ENCODE measurements at regions not wholly inside any gene's neighbourhood (a gene's known extent, or its start where the extent isn't known, plus 50 kb on each side); places are given as distances from the start of the nearest gene placed in this dataset.

- H3K36me3 ChIP-seq: no peaks in the 10 kb centered on the region
- H3K4me1 ChIP-seq: no peaks in the 10 kb centered on the region
- H3K9ac ChIP-seq (ENCODE audit: low read depth in 2 of 2, low read length in 2 of 2): no peak overlapping the region
- intact Hi-C loops (cut with DNase I): no loop called here
- no peak overlapping the region for H3K4me3 ChIP-seq
- DNase-seq: no peak
- no peak overlapping the region for H3K27ac ChIP-seq
- no peaks in the 10 kb centered on the region for H3K9me3 ChIP-seq
- H3K27me3 ChIP-seq: no peaks in the 10 kb centered on the region
- TF ChIP-seq CTCF (IDR thresholded peaks at IDR 0.05): no peak
Observed at GRCh38 chr2:21633466-21633865, 509.7 kb downstream of the TDRD15 start.

GRCh38 chr2:21633911-21634310 lies 510.1 kb downstream of the TDRD15 start:
- intact Hi-C loops (cut with DNase I): no loop called here
- no peak for TF ChIP-seq CTCF (IDR thresholded peaks at IDR 0.05)
- H3K9ac ChIP-seq (ENCODE audit: low read depth in 2 of 2, low read length in 2 of 2): no peak overlapping the region

GRCh38 chr2:21640046-21640445 lies 516.3 kb downstream of the TDRD15 start:
- no peak for TF ChIP-seq CTCF (IDR thresholded peaks at IDR 0.05)
- Histone ChIP-seq H3K36me3 (no peaks in the 10 kb centered on the region), H3K27me3 (no peaks in the 10 kb centered on the region), H3K27ac (no peak overlapping the region), H3K4me1 (no peaks in the 10 kb centered on the region), H3K9me3 (no peaks in the 10 kb centered on the region), H3K4me3 (no peak overlapping the region), H3K9ac (ENCODE audit: low read depth in 2 of 2, low read length in 2 of 2) (no peak overlapping the region)
- DNase-seq: no peak
- intact Hi-C loops (cut with DNase I): no loop called here

More at GRCh38 chr2:21633911-21634310, 510.1 kb downstream of the TDRD15 start:
- no peaks in the 10 kb centered on the region for H3K9me3 ChIP-seq
- no peaks in the 10 kb centered on the region for H3K27me3 ChIP-seq
- H3K4me1 ChIP-seq: no peaks in the 10 kb centered on the region
- H3K36me3 ChIP-seq: no peaks in the 10 kb centered on the region
- H3K4me3 ChIP-seq: no peak overlapping the region
- DNase-seq: no peak
- H3K27ac ChIP-seq: no peak overlapping the region

GRCh38 chr2:21642647-21643046 lies 518.9 kb downstream of the TDRD15 start:
- no peak for TF ChIP-seq CTCF (IDR thresholded peaks at IDR 0.05)
- no peak overlapping the region for H3K9ac ChIP-seq (ENCODE audit: low read depth in 2 of 2, low read length in 2 of 2)
- no peaks in the 10 kb centered on the region for H3K36me3 ChIP-seq
- H3K4me1 ChIP-seq: no peaks in the 10 kb centered on the region
- no peaks in the 10 kb centered on the region for H3K27me3 ChIP-seq
- H3K27ac ChIP-seq: no peak overlapping the region
- no peak overlapping the region for H3K4me3 ChIP-seq
- H3K9me3 ChIP-seq: no peaks in the 10 kb centered on the region
- no peak for DNase-seq
- intact Hi-C loops (cut with DNase I): no loop called here

- no peak for TF ChIP-seq CTCF (IDR thresholded peaks at IDR 0.05)
- Histone ChIP-seq H3K27ac (no peak overlapping the region), H3K27me3 (no peaks in the 10 kb centered on the region), H3K9me3 (no peaks in the 10 kb centered on the region), H3K4me3 (no peak overlapping the region), H3K4me1 (no peaks in the 10 kb centered on the region), H3K36me3 (no peaks in the 10 kb centered on the region), H3K9ac (ENCODE audit: low read depth in 2 of 2, low read length in 2 of 2) (no peak overlapping the region)
- intact Hi-C loops (cut with DNase I): no loop called here
- DNase-seq: no peak
Observed at GRCh38 chr2:21643180-21643579, 519.4 kb downstream of the TDRD15 start.

GRCh38 chr2:21644266-21644665 lies 520.5 kb downstream of the TDRD15 start:
- no peaks in the 10 kb centered on the region for H3K27me3 ChIP-seq
- no peaks in the 10 kb centered on the region for H3K4me1 ChIP-seq
- no peak for TF ChIP-seq CTCF (IDR thresholded peaks at IDR 0.05)
- H3K9ac ChIP-seq (ENCODE audit: low read depth in 2 of 2, low read length in 2 of 2): no peak overlapping the region
- H3K27ac ChIP-seq: no peak overlapping the region
- intact Hi-C loops (cut with DNase I): no loop called here
- DNase-seq: no peak
- H3K4me3 ChIP-seq: no peak overlapping the region
- no peaks in the 10 kb centered on the region for H3K36me3 ChIP-seq
- H3K9me3 ChIP-seq: no peaks in the 10 kb centered on the region

Data from colonic mucosa (tissue), 4 donors.